ENCODE measurements at regions not wholly inside any gene's neighbourhood (a gene's known extent, or its start where the extent isn't known, plus 50 kb on each side); places are given as distances from the start of the nearest gene placed in this dataset.
"Not testable (repeated sequence)": the region's sequence is repeated elsewhere in the genome, so short reads cannot be mapped to it uniquely, and the experiment has no call there.

DNA sequence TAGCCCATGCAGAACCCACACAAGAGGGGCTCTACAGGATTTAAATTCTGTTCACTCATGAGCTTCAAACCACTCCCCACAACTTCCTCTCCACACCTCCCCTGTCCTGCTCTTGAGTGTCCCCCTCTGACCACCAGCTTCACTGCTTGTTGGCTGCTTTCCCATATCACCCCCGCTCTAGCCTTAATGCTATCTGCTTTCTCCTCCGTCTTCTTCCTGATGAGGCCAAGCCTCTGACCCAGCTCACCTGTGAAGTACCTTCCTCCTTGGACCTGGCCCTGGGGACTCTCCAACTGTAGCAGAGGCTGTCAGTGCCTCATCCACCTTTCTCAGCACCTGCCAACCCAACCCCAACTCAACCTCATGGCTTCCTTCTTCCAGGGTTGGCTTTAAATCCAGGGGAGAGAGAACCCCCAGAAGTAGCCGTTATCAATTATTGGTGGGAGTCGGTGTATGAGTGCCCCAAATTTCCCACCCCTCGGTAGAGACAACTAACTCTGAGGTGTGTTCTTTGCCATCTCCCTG, 174.8 kb downstream of the MINAR1 start:
- DNase-seq (ENCODE audit: low read depth in 2 of 2) = no peak

DNA sequence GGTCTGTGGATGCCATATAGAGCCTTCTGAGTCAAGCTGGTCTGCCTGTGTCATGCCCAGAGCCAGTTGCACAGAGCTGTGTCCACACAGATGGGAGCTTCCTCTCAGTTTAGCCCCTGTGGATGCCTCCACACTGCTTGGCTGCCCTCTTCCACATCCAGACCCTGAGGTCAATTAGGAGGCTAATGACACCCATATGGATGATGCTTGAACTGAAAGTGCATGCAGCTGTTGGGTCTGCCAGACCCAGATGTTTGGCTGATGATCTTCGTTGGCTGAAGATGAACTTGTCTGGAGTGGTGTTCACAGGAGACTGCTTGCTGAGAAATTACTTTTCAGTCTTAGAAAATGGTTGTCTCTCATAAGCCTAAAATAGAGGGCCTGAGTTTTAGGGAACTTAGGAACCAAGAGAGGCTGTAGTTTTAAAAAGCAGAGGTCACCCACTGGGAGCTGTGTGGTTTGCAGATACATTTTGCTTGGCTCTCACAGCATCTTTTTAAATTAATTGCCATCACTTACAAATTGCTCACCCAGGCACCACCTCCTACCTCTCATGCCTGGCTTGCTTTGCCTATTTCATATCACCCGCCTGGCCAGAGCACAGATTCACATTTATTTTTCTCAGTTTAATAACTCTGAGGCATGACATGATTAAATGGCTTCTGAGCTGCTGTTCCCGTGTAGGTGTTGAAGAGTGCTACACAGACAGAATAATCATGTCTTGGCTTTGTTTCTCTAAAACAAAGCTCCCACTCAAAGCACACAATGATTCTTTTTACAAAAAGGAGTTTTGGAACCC, 176.1 kb downstream of the MINAR1 start:
- DNase-seq (ENCODE audit: low read depth in 2 of 2) = no peak

DNA sequence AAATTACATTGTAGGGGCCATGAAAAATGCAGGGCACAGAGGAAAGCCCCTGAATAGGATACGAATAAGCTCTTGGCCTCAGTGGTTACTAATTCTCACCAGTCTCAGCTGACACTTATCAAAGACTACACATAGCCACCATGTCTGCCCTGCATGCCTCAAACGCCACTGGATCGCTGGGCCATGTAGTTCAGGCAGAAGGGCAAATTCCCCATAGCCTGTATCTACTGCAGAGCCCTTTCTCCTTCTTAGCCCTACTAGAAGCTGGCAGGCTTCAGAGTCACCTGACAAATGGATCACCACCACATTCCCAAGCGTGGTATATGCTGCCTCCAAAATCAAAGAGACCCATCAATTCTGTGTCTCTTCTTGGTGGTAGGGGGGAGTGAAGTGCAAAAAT, 177.4 kb downstream of the MINAR1 start:
- DNase-seq (ENCODE audit: low read depth in 2 of 2) = no peak

DNA sequence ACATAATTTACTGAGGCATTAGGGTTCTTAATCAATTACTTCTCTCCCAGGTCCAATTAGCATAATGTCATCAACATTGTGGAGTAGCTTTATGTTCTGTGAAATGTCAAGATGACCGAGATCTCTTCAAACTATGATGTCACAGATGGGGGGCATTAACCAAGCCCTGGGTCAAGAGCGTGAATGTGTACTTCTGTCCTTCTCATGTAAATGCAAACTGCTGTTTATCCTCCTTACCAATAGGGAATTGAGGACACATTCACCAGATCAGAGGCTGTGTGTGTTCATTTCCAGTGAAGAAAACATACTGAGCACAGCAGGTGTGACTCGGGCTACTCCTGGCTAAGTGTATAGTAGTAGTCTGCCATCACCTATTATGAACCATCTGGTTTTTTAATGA, 177.9 kb downstream of the MINAR1 start:
- DNase-seq (ENCODE audit: low read depth in 2 of 2) = no peak

DNA sequence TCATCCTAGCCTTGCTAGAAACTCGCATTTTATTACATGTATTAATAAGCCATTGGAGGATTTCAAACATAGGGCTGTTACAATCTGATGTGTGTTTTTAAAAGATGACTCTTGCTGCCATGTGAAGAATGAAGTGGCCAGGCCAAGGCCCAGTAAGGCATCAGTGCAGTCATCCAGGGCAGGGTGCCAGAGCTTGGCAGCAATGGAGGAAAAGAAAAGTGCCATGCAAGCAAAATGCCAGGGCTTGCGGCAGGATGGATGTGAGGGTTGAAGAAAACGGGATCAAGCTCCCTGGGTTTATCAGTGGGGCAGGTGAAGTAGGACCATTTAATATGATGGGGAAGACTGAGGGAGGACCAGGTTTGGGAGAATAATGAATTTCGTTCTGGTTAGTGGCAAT, 183.6 kb downstream of the MINAR1 start:
- DNase-seq (ENCODE audit: low read depth in 2 of 2) = no peak

DNA sequence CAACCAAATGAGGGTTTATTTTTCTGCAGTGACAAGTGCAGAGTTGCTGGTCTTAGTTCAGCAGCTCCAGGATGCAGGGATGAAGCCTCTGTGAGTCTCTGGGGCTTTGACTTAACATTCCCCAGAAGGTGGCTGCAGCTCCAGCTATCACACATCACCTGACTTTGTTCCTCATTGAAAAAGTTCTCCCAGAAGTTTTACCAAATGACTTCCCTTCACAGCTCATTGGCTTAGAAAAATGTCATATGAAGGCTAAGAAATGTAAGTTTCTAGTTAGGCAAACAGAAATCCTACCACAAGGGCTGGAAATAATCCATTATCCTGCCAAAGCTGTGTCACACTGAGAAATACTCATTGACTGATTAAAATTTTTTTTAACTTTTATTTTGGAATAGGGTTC, 184.9 kb downstream of the MINAR1 start:
- no peak for DNase-seq (ENCODE audit: low read depth in 2 of 2)

DNA sequence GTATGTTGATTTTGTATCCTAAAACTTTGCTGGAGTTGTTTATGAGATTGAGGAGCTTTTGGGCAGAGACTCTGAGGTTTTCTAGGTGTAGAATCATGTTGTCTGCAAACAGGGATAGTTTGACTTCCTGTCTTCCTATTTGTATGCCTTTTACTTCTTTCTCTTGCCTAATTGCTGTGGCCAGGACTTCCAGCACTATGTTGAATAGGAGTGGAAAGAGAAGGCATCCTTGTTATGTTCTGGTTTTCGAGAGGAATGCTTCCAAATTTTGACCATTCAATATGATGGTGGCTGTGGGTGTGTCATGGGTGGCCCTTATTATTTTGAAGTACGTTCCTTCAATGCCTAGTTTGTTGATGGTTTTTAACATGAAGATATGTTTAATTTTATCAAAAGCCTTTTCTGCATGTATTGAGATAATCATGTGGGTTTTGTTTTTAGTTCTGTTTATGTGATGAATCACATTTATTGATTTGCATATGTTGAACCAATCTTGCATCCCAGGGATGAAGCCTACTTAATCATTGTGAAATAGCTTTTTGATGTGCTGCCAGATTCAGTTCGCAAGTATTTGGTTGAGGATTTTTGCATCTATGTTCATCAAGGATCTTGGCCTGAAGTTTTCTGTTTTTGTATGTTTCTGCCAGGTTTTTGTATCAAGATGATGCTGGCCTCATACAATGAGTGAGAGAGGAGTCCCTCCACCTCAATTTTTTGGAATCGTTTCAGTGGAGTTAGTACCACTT, 188.1 kb downstream of the MINAR1 start:
- DNase-seq (ENCODE audit: low read depth in 2 of 2) = peak; percentile 65 to 75

DNA sequence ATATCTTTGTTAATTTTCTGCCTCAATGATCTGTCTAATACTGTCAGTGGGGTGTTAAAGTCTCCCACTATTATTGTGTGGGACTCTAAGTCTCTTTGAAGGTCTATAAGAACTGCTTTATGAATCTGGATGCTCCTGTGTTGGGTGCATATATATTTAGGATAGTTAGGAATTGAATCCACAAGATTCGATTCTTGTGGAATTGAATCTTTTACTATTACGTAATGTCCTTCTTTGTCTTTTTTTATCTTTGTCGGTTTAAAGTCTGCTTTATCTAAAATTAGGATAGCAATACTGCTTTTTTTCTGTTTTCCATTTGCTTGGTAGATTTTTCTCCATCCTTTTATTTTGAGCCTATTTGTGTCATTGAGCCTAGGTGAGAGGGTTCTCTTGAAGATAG, 189.7 kb downstream of the MINAR1 start:
- not testable (repeated sequence) for DNase-seq (ENCODE audit: low read depth in 2 of 2)

DNA sequence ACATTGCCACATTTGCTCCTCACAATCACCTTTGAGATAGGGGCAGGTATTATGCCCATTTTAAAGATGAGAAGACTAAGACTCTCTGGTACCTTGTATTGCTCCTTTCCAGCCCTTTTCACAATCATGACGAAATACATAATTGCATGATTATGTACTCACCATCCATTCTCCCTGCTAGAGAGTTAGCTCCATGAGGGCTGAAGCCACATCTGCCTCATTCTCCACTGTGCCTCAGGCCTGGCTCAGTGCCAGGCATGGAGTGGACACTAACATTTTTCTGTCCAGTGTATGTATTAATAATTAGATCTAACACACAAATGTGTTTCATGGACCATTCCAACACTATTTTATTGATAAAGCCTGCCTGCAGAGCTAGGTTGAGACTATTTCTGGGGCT, 191.4 kb downstream of the MINAR1 start:
- no peak for DNase-seq (ENCODE audit: low read depth in 2 of 2)

DNA sequence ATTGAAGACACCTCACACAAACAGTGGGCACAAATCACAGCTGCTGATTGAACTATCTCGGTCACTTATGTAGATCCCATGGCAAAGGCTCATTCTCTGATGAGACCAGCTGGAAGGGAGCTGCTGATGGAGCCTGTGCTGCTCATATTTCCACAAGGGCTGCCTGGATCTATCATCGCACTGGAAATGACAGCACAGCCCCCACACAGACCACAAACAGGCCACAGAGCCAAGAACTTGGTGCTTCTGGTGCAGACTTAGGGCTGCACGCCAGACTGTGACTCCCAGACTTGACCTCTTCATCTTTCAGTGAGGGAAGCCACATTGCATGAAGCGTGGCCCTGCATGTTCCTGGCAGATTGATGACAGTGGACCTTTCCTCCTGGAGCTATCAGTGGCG, 197.6 kb downstream of the MINAR1 start:
- peak in 1 of 2 experiments; percentile 39 for DNase-seq (ENCODE audit: low read depth in 2 of 2)

DNA sequence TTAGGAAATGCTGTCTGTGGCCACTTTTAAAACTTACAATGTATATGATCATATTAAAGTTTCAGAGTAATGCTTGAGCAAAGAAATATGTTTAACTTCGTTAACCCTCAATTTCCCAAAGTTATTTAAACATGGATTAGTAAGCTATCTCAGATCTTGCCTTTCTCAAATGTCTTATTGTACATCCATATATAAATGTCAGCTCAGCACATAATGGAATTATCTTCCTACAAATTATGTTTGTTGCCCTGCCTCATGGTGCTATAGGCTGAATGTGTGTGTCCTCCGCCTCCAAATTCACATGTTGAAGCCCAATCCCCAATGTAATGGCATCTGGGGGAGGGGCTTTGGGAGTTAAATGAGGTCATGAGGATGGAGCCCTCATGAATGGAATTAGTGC, 200.3 kb downstream of the MINAR1 start:
- DNase-seq (ENCODE audit: low read depth in 2 of 2) = no peak

DNA sequence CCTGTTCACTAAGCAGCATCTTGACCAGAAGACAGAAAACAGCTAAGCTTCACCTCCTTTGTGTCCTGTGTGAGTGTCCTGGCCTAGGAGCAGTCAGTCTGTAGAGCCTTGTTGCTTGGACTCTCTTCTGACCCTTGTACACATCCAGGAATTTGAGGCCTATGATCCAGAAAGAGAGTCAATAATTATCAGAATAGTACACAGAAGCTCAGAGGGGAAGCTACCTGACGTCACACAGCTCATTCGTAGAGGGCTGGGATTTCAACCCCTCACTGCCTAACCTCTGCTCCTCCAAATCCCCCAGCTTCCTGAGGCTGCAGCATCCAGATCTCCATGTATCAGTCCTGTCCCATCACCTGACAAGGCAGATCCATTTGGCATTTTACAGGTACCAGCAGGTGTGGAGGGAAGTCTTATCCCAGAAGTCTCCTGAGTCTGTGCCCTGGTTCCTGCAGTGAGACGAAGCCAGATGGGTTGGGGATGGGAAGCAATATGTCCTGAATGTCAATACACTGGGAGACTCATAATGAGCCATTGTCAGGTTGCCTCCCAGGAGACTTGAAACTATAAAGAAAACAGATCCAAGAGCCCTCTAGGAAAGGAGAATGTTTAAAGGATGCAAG, 203.1 kb downstream of the MINAR1 start:
- DNase-seq (ENCODE audit: low read depth in 2 of 2) = no peak

DNA sequence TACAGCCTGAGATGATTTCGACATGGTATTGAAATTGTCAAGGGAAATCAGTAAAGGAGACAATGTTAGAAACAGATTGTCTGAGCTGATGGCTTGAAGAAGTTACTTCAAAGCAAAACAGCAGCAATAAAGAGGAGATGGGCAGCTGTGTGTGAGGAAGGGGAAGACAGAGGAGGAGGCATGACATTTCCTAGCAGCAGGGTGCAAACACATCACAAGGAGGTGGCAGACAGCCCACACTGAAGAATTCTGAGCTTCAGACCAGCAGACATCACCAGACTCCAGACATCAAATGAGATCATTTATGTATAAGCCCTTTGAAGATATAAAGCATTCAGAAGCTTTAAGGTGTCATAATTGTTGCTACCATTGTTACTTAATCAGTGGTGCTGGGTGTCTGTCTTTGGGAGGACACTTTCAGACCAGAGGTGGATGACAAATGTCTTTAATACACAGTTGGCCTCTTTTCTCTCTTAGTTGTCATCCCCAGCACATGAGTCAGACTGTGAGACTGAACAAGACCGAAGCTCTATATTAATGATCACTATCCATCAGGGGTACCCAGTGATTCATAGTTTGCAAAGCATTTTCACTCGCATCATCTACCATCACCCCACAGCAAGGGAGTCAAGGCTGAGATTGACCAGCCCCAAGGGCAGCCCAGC, 203.9 kb downstream of the MINAR1 start:
- no peak for DNase-seq (ENCODE audit: low read depth in 2 of 2)

DNA sequence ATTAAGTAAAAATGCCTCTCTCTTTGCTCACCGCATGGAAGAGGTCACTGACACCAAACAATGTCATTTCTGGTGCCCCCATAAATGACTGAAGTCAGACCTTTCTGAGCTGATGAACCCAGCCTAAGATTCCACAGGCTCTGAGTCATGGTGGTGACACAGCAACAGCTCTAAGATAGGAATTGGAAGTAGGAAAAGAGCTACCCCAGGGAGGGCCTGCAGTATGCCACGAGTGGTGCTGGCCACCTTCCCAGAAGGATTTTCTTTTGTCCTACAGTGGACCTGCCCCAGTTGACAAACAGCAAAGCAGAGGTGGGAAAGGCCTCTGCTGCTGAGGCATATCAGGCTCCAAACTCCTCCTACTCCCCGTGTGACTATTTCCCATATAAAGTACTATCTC, 208.1 kb downstream of the MINAR1 start:
- peak; percentile 64 to 65 for DNase-seq (ENCODE audit: low read depth in 2 of 2)

DNA sequence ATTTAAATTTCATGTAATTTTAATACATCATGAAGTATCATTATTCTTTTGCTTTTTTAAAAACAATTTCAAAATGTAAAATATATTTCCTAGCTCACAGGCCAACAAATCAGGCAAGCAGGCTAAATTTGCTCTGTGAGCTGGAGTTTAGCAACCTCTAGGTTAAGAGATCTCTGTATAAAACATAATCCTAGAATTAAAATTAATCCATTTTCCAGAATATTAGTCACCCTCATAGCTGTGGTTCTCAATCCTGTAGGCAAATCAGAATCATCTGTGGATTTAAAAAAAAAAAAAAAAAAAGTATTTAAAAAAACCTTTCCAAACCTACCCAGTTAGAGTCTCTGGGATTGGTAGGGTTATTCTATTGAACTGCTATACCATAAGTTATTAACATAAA, 209.7 kb downstream of the MINAR1 start:
- DNase-seq (ENCODE audit: low read depth in 2 of 2) = no peak

DNA sequence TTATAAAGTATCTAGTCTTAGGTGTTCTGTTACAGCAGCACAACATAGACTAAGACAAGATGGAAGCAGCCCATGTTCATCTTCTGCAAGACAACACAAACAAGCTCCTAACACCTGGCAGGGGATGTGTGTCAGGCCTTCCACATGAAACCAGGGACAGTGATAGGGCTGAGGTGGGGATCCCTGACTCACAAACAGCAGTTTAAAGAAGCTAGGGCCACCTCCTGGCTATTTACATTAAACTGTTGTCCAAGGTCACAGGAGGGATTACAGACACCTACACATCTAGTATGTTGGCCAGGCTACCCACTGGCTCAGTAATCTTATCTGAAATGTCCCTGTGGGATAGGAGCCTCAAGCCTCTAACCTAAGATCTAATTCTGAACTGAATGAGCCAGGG, 211.3 kb downstream of the MINAR1 start:
- DNase-seq (ENCODE audit: low read depth in 2 of 2) = no peak

DNA sequence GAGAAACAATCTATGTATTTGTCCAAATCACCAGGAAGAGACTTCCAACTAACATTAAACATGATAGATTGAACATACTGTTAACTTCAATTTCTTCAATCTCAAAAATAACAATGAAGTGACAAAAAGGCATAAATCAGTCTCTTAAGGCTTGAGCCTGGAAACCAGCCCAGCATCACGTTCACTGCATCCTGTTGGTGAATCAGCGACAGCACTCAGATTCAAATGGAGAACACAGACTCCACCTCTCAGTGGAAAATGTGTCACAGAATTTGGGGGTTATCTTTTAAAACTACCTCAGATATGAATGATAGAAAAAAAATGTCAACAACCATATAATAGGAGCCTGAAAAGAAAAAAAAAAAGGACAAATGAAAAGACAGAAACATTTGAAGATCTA, 212.0 kb downstream of the MINAR1 start:
- DNase-seq (ENCODE audit: low read depth in 2 of 2) = peak; percentile 64 to 68

DNA sequence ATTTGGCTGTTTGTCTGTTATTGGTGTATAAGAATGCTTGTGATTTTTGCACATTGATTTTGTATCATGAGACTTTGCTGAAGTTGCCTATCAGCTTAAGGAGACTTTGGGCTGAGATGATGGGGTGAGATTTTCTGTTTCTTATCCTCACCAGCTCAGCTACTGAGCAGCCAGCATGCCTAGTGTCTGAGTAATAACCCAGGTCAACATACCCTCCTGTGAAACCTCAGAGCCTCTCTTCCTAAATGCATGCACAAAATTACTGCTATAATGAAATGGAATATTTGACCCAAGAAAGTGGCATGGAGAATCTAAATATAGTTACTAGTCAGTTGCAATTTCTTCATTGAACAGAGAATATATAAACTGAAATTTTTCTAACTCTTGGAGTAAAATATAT, 220.8 kb downstream of the MINAR1 start:
- not testable (repeated sequence) for DNase-seq (ENCODE audit: low read depth in 2 of 2)

DNA sequence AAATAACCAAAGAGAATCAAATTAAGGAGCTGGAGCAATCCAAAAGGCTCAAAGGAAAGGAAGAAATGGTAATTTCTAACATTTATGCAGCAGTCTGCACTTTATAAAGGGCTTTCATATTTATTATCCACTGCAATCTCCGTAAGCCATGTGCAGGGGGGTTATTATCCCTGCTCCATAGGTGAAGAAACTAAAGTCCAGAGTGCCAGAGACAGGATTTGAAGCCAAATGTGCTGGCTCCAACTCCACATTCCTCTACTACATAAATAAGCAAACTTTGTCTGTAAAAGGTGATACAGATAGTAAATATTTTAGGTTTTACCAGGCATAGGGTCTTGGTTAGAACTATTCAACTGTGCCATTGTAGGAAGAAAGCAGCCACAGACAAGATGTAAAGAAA, 221.4 kb downstream of the MINAR1 start:
- DNase-seq (ENCODE audit: low read depth in 2 of 2) = no peak

DNA sequence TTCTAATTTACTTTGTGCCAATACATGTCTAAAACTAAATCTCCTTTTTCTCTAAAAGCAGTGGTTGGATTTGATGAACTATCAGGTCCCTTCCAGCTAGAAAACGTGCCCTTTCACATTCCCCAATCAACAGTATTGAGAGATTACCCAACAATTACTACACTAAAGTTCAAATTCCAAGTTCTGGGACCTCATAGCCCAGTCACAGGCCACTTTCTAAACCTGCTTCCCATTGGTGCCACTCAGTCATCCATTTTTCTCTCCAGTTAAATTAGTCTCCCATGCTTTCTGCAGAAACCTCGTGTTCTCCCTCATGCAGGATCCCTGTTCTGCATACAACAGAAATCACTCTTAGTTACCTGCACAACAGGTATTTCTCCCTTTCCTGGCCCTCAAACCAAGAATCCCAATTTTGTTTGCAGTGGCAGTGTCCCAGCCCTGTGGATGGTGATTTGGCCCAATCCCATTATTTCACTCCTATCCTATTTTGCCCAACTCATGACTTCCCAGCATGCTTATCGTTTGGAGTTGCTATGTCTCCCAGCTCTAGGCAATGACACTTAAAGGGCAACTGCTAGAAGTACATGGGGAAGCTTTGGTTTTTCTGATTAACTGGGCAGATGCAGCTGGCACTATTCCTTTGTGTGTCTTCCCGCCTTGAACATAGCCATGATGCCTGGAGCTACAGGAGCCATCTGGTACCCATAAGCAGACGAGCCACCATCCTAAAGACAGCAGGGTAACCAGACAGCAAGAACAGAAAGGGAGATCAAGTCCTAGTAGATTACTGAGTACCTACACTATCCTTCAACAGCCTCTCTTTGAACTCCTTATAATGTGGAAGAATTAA, 224.2 kb downstream of the MINAR1 start:
- DNase-seq (ENCODE audit: low read depth in 2 of 2) = no peak

DNA sequence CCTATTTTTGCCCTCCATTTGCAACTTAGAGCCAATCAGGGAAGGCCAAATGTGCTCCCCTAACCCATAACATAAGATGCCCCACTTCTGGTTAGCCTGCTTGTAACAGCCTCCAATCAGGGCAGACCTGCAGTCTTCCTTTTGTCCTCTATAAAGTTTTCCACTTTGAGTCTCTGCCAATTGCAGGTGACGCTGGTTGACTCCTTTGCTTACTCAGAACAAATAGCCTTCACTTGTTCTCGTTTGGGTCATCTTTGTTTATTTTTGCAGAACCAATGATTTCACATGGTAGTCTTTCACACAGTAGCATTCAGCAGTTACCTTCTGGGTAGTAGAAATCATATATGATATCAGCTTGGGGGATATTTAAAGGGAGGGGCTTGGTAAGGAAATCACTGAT, 225.6 kb downstream of the MINAR1 start:
- DNase-seq (ENCODE audit: low read depth in 2 of 2) = no peak

All from fibroblast of skin of left biceps (primary cell).